Spleen (tissue), 7 donors: ENCODE measurements at regions not wholly inside any gene's neighbourhood (a gene's known extent, or its start where the extent isn't known, plus 50 kb on each side); places are given as distances from the start of the nearest gene placed in this dataset.

Experiments used
- POLR2A ChIP-seq, 3 donors: fragments of 450-650 bp; IDR thresholded peaks; one replicate each; pipeline ENCODE4 v1.5.1; 2017; ENCODE audit warnings: antibody characterized with exemption in 3 of 3, mild to moderate bottlenecking in 1 of 3
- POLR2AphosphoS5 ChIP-seq, 3 donors: sonication (generic); formaldehyde crosslinking; IDR thresholded peaks; one replicate each; pipeline ENCODE4 v1.5.1; 2017; ENCODE audit warnings: antibody characterized with exemption in 3 of 3
- TF ChIP-seq, protein P1 (sequence below), 11 experiments: fragments of 200-600 bp in 7 of 11; fragments of 450-650 bp in 4 of 11; sonication (generic) in 4 of 11; IDR thresholded peaks in 8 of 11; conservative IDR thresholded peaks in 3 of 11; 1 replicate in 7 of 11; 2 replicates in 4 of 11; pipeline versions ENCODE4 v1.4.0 to v1.8.0; 2016 to 2021; ENCODE audit warnings: antibody characterized with exemption in 11 of 11, inconsistent platforms in 4 of 11, mild to moderate bottlenecking in 1 of 11
- donor health status: DM: no; HTN: no; CAD: no; lungs with moderate emphysema.
- donor health status: DM: no; HTN: no; CAD: no.
- donor health status: DM: no; HTN: no; CAD: no.

DNA sequence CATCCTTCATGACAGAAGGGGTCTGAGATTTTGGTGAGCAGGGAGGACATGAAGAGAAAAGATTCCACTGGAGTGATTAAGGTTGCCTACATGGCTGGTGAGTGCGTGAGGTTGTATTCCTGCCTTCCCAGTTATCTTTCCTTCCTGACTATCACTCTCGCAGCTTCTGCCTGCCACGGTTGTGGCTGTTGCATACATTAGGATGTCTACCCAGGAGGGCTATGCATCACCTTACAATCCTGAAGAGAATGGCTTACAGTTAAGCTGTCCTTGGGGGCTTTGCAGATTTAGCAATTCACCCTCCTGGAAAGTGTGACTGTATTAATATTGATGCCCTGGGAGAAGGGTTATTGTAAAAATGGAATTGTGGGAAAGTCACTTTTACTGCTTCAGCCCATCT is 571.0 kb downstream of the TSN start:
- TF ChIP-seq, protein P1, sequence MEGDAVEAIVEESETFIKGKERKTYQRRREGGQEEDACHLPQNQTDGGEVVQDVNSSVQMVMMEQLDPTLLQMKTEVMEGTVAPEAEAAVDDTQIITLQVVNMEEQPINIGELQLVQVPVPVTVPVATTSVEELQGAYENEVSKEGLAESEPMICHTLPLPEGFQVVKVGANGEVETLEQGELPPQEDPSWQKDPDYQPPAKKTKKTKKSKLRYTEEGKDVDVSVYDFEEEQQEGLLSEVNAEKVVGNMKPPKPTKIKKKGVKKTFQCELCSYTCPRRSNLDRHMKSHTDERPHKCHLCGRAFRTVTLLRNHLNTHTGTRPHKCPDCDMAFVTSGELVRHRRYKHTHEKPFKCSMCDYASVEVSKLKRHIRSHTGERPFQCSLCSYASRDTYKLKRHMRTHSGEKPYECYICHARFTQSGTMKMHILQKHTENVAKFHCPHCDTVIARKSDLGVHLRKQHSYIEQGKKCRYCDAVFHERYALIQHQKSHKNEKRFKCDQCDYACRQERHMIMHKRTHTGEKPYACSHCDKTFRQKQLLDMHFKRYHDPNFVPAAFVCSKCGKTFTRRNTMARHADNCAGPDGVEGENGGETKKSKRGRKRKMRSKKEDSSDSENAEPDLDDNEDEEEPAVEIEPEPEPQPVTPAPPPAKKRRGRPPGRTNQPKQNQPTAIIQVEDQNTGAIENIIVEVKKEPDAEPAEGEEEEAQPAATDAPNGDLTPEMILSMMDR (IDR thresholded peaks at IDR 0.05 in 8 of 11, conservative IDR thresholded peaks at IDR 0.05 in 3 of 11): no peak
- TF ChIP-seq POLR2AphosphoS5 (IDR thresholded peaks at IDR 0.05) (no peak), POLR2A (IDR thresholded peaks at IDR 0.05) (no peak)
